PC-3 (cell line): ENCODE measurements at regions not wholly inside any gene's neighbourhood (a gene's known extent, or its start where the extent isn't known, plus 50 kb on each side); places are given as distances from the start of the nearest gene placed in this dataset.

Experiments used
- ATAC-seq: fragments of 200-7000 bp; cut with Tn5 transposase; 2 replicates; pipeline ENCODE4 v1.9.1; 2020; ENCODE audit warnings: mild to moderate bottlenecking, moderate library complexity
- BruUV-seq: library from RNA; stranded (reverse); fragments of 400-500 nt; replicated peaks from 2 replicates; lab custom pipeline; 2021; lab: Mats Ljungman, UMichigan
- CTCF ChIA-PET: fragments of 300-600 bp; sonication (Branson Sonifier 250); formaldehyde crosslinking; loops from one replicate; lab custom pipeline; 2022; ENCODE audit warnings: antibody characterized with exemption; lab: Charles Lee
- POLR2A ChIA-PET: fragments of 300-600 bp; sonication (Branson Sonifier 250); formaldehyde crosslinking; loops from one replicate; lab custom pipeline; 2022; ENCODE audit warnings: antibody characterized with exemption; ENCODE audit not compliant: unreplicated experiment; lab: Charles Lee
- DNase-seq: peaks from one replicate; pipeline ENCODE4 v3.0.0-alpha.2; 2015
- H2AFZ ChIP-seq: fragments of 300-600 bp; sonication (generic); 2 replicates; pipeline ENCODE4 v1.6.0; 2016; ENCODE audit warnings: antibody characterized with exemption, low read length
- H3F3A ChIP-seq: fragments of 300-600 bp; sonication (generic); one replicate; pipeline ENCODE4 v1.6.0; 2017; ENCODE audit warnings: antibody characterized with exemption, low read length, control low read depth, mild to moderate bottlenecking; ENCODE audit not compliant: unreplicated experiment
- H3K27ac ChIP-seq: fragments of 300-600 bp; sonication (generic); 2 replicates; pipeline ENCODE4 v1.5.1; 2016; ENCODE audit warnings: mild to moderate bottlenecking, low read length
- H3K27me3 ChIP-seq: fragments of 300-600 bp; sonication (generic); 2 replicates; pipeline ENCODE4 v1.6.1; 2016; ENCODE audit warnings: low read length, mixed read lengths
- H3K36me3 ChIP-seq: fragments of 300-600 bp; sonication (generic); 2 replicates; pipeline ENCODE4 v1.6.1; 2016; ENCODE audit warnings: low read depth, mixed run types, low read length, mixed read lengths
- H3K4me1 ChIP-seq: fragments of 300-600 bp; sonication (generic); 2 replicates; pipeline ENCODE4 v1.5.1; 2016; ENCODE audit warnings: low read length; ENCODE audit not compliant: insufficient read depth
- H3K4me2 ChIP-seq: fragments of 300-600 bp; sonication (generic); 2 replicates; pipeline ENCODE4 v1.6.0; 2016; ENCODE audit warnings: low read length
- H3K4me3 ChIP-seq: fragments of 300-600 bp; sonication (generic); 2 replicates; pipeline ENCODE4 v1.5.1; 2016; ENCODE audit warnings: mild to moderate bottlenecking, low read length, mixed read lengths
- H3K79me2 ChIP-seq: fragments of 300-600 bp; sonication (generic); 2 replicates; pipeline ENCODE4 v1.6.1; 2017; ENCODE audit warnings: low read length, mixed read lengths
- H3K9ac ChIP-seq: fragments of 300-600 bp; sonication (generic); 2 replicates; pipeline ENCODE4 v1.6.0; 2016; ENCODE audit warnings: mild to moderate bottlenecking, low read length
- H3K9me2 ChIP-seq: fragments of 300-600 bp; sonication (generic); replicated peaks from 2 replicates; pipeline ENCODE4 v1.6.1; 2016; ENCODE audit warnings: mixed run types, low read length, mixed read lengths
- H3K9me3 ChIP-seq: fragments of 300-600 bp; sonication (generic); 2 replicates; pipeline ENCODE4 v1.6.1; 2016; ENCODE audit warnings: low read length, mixed read lengths
- H4K20me1 ChIP-seq: fragments of 300-600 bp; sonication (generic); 2 replicates; pipeline ENCODE4 v1.6.1; 2016; ENCODE audit warnings: low read length, mixed read lengths
- EZH2 ChIP-seq: fragments of 300-600 bp; sonication (generic); IDR thresholded peaks from one replicate; pipeline ENCODE4 v1.6.1; 2017; ENCODE audit warnings: antibody characterized with exemption, mild to moderate bottlenecking, low read length; ENCODE audit not compliant: unreplicated experiment
- EZH2phosphoT487 ChIP-seq: fragments of 300-600 bp; sonication (generic); IDR thresholded peaks from 2 replicates; pipeline ENCODE4 v1.6.1; 2018; ENCODE audit warnings: mild to moderate bottlenecking, antibody characterized with exemption, low read length, borderline replicate concordance
- intact Hi-C: fragments of 100-400 bp; cut with micrococcal nuclease; formaldehyde crosslinking; loops from 2 replicates; pipeline ENCODE4 v1.9.0; 2023
- TF ChIP-seq, protein P1 (sequence below): fragments of 300-600 bp; sonication (generic); conservative IDR thresholded peaks from 2 replicates; pipeline ENCODE4 v1.5.1; 2017; ENCODE audit warnings: antibody characterized with exemption, low read depth, mild to moderate bottlenecking, low read length

DNA sequence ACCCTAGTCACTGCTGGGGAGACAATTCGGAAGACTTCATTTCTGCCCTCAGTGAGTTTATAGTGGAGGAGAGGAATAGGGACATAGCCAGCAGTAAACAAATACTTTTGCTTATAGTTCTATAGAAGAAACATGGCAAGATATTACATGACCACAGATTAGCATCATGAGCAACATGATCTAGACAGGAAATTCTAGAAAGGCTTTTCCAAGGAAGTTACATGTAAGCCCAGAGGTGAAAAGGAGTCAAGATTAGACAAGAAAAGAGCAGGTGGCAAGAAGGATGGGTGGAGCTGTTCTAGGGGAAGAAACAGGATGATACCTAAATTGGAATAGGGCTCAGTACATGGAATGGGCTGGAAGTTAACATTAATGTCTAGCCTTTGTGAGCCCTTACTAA, 82.8 kb upstream of the MYO10 start:
- Histone ChIP-seq H3K27me3 (no peaks in the 10 kb centered on the region), H3K9me2 (no peaks in the 10 kb centered on the region), H3K27ac (no peak overlapping the region), H4K20me1 (no peaks in the 10 kb centered on the region), H3K36me3 (no peaks in the 10 kb centered on the region), H3K4me2 (no peak overlapping the region), H3F3A (no peaks in the 10 kb centered on the region), H3K4me1 (no peaks in the 10 kb centered on the region), H3K9ac (no peak overlapping the region), H3K4me3 (no peak overlapping the region), H3K79me2 (no peaks in the 10 kb centered on the region), H3K9me3 (no peaks in the 10 kb centered on the region), H2AFZ (no peak overlapping the region)
- ChIA-PET POLR2A (no interaction called here), CTCF (no interaction called here)
- TF ChIP-seq, protein P1, sequence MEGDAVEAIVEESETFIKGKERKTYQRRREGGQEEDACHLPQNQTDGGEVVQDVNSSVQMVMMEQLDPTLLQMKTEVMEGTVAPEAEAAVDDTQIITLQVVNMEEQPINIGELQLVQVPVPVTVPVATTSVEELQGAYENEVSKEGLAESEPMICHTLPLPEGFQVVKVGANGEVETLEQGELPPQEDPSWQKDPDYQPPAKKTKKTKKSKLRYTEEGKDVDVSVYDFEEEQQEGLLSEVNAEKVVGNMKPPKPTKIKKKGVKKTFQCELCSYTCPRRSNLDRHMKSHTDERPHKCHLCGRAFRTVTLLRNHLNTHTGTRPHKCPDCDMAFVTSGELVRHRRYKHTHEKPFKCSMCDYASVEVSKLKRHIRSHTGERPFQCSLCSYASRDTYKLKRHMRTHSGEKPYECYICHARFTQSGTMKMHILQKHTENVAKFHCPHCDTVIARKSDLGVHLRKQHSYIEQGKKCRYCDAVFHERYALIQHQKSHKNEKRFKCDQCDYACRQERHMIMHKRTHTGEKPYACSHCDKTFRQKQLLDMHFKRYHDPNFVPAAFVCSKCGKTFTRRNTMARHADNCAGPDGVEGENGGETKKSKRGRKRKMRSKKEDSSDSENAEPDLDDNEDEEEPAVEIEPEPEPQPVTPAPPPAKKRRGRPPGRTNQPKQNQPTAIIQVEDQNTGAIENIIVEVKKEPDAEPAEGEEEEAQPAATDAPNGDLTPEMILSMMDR: no peak
- TF ChIP-seq EZH2phosphoT487 (no peak), EZH2 (no peak)
- DNase-seq: no peak
- ATAC-seq: no peak
- BruUV-seq: no TSS peak
- intact Hi-C loops: no loop called here

DNA sequence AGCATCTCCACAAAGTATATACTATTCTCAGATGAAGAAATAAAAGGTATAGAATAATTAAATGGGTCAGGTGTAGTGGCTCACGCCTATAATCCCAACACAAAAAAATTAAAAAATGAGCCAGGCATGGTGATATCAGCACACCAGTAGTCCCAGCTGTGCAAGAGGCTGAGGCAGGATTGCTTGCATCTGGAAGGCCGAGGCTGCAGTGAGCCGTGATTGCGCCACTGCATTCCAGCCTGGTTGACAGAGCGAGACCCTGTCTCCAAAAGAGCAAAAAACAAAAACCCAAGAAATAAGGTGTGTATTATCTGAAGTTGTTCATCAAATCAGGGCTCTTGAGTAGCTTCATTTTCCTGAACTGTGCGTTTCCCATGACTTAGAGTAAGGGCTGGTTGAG, 83.2 kb upstream of the MYO10 start:
- Histone ChIP-seq H3F3A (no peaks in the 10 kb centered on the region), H3K27ac (no peak overlapping the region), H3K4me3 (no peak overlapping the region), H3K36me3 (no peaks in the 10 kb centered on the region), H3K27me3 (no peaks in the 10 kb centered on the region), H2AFZ (no peak overlapping the region), H3K9ac (no peak overlapping the region), H3K4me2 (no peak overlapping the region), H3K9me2 (no peaks in the 10 kb centered on the region), H3K4me1 (peaks cover under 1% of the 10 kb centered on the region; the same call in 1 of the 2 replicates), H3K9me3 (no peaks in the 10 kb centered on the region), H4K20me1 (no peaks in the 10 kb centered on the region), H3K79me2 (no peaks in the 10 kb centered on the region)
- no TSS peak for BruUV-seq
- intact Hi-C loops: no loop called here
- ATAC-seq: no peak
- POLR2A ChIA-PET: no interaction called here
- DNase-seq: no peak
- TF ChIP-seq, protein P1: no peak
- TF ChIP-seq EZH2phosphoT487 (no peak), EZH2 (no peak)
- CTCF ChIA-PET: no interaction called here

GRCh38 chr5:17020678-17021601, 84.9 kb upstream of the MYO10 start:
- Histone ChIP-seq H3K4me1 (peaks cover 6% of the 10 kb centered on the region), H3K79me2 (no peaks in the 10 kb centered on the region), H3K36me3 (no peaks in the 10 kb centered on the region), H3K27ac (no peak overlapping the region), H2AFZ (no peak overlapping the region), H3F3A (no peaks in the 10 kb centered on the region), H3K9me2 (no peaks in the 10 kb centered on the region), H3K4me2 (no peak overlapping the region), H4K20me1 (no peaks in the 10 kb centered on the region), H3K4me3 (no peak overlapping the region), H3K9me3 (no peaks in the 10 kb centered on the region), H3K27me3 (no peaks in the 10 kb centered on the region), H3K9ac (no peak overlapping the region)
- TF ChIP-seq EZH2phosphoT487 (no peak), EZH2 (no peak)
- TF ChIP-seq, protein P1: no peak
- BruUV-seq: no TSS peak
- ATAC-seq (no peak), DNase-seq (no peak)
- ChIA-PET POLR2A (no interaction called here), CTCF (no interaction called here)
- intact Hi-C loops: no loop called here
